ENCODE measurements at regions not wholly inside any gene's neighbourhood (a gene's known extent, or its start where the extent isn't known, plus 50 kb on each side); places are given as distances from the start of the nearest gene placed in this dataset.

- TF ChIP-seq ZNF202 (tag by site-specific recombination; IDR thresholded peaks at IDR 0.05; ENCODE audit: borderline replicate concordance) (no peak), TCF7L2 (IDR thresholded peaks at IDR 0.05; ENCODE audit: borderline replicate concordance, low read depth, low read length) (no peak), BCL11B (tag by site-specific recombination; IDR thresholded peaks at IDR 0.05; ENCODE audit: low read depth) (no peak)
- TF ChIP-seq, protein P1, sequence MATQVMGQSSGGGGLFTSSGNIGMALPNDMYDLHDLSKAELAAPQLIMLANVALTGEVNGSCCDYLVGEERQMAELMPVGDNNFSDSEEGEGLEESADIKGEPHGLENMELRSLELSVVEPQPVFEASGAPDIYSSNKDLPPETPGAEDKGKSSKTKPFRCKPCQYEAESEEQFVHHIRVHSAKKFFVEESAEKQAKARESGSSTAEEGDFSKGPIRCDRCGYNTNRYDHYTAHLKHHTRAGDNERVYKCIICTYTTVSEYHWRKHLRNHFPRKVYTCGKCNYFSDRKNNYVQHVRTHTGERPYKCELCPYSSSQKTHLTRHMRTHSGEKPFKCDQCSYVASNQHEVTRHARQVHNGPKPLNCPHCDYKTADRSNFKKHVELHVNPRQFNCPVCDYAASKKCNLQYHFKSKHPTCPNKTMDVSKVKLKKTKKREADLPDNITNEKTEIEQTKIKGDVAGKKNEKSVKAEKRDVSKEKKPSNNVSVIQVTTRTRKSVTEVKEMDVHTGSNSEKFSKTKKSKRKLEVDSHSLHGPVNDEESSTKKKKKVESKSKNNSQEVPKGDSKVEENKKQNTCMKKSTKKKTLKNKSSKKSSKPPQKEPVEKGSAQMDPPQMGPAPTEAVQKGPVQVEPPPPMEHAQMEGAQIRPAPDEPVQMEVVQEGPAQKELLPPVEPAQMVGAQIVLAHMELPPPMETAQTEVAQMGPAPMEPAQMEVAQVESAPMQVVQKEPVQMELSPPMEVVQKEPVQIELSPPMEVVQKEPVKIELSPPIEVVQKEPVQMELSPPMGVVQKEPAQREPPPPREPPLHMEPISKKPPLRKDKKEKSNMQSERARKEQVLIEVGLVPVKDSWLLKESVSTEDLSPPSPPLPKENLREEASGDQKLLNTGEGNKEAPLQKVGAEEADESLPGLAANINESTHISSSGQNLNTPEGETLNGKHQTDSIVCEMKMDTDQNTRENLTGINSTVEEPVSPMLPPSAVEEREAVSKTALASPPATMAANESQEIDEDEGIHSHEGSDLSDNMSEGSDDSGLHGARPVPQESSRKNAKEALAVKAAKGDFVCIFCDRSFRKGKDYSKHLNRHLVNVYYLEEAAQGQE (tag by site-specific recombination; IDR thresholded peaks at IDR 0.05) = no peak
- TF ChIP-seq, protein P2, sequence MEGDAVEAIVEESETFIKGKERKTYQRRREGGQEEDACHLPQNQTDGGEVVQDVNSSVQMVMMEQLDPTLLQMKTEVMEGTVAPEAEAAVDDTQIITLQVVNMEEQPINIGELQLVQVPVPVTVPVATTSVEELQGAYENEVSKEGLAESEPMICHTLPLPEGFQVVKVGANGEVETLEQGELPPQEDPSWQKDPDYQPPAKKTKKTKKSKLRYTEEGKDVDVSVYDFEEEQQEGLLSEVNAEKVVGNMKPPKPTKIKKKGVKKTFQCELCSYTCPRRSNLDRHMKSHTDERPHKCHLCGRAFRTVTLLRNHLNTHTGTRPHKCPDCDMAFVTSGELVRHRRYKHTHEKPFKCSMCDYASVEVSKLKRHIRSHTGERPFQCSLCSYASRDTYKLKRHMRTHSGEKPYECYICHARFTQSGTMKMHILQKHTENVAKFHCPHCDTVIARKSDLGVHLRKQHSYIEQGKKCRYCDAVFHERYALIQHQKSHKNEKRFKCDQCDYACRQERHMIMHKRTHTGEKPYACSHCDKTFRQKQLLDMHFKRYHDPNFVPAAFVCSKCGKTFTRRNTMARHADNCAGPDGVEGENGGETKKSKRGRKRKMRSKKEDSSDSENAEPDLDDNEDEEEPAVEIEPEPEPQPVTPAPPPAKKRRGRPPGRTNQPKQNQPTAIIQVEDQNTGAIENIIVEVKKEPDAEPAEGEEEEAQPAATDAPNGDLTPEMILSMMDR (tag by site-specific recombination; IDR thresholded peaks at IDR 0.05) = no peak
Observed at GRCh38 chr3:22947851-22948250, 255.3 kb upstream of the UBE2E2 start.

All from HEK293 (cell line).